Fibroblast of lung (primary cell): ENCODE measurements at regions not wholly inside any gene's neighbourhood (a gene's known extent, or its start where the extent isn't known, plus 50 kb on each side); places are given as distances from the start of the nearest gene placed in this dataset.

ENCODE experiments used
- DNase-seq, 2 donors: peaks; one replicate each; pipeline versions ENCODE4 v3.0.0 to v3.0.0-alpha.2; 2010; ENCODE audit warnings: low read depth in 2 of 2
- H2AFZ ChIP-seq: 2 replicates; pipeline ENCODE4 v1.5.1; 2012; ENCODE audit warnings: low read length, control low read depth, inconsistent platforms
- H3K27ac ChIP-seq: 2 replicates; pipeline ENCODE4 v1.5.1; 2011; ENCODE audit warnings: low read length, control low read depth; ENCODE audit not compliant: insufficient read depth
- H3K27me3 ChIP-seq: 2 replicates; pipeline ENCODE4 v1.5.1; 2011; ENCODE audit warnings: mild to moderate bottlenecking, low read length; ENCODE audit not compliant: control insufficient read depth, insufficient read depth
- H3K36me3 ChIP-seq: 2 replicates; pipeline ENCODE4 v1.5.1; 2011; ENCODE audit warnings: low read length; ENCODE audit not compliant: control insufficient read depth, insufficient read depth
- H3K4me1 ChIP-seq: 2 replicates; pipeline ENCODE4 v1.5.1; 2011; ENCODE audit warnings: low read length; ENCODE audit not compliant: control insufficient read depth, insufficient read depth; ENCODE audit errors: extremely low read depth
- H3K4me2 ChIP-seq: 2 replicates; pipeline ENCODE4 v1.5.1; 2011; ENCODE audit warnings: low read length, control low read depth; ENCODE audit not compliant: insufficient read depth; ENCODE audit errors: extremely low read depth
- H3K4me3 ChIP-seq, 4 experiments: fragments of 200-600 bp in 1 of 4; sonication (generic) in 1 of 4; replicated peaks in 1 of 4; 2 replicates each; pipeline ENCODE4 v1.5.1; 2011 to 2016; ENCODE audit warnings: low read length in 4 of 4, low read depth in 3 of 4, mild to moderate bottlenecking in 3 of 4, control low read depth in 2 of 4, inconsistent platforms in 1 of 4, mixed read lengths in 1 of 4; ENCODE audit not compliant: insufficient read depth in 1 of 4; ENCODE audit errors: control extremely low read depth in 1 of 4
- H3K79me2 ChIP-seq: 2 replicates; pipeline ENCODE4 v1.5.1; 2012; ENCODE audit warnings: mild to moderate bottlenecking, low read length, inconsistent platforms; ENCODE audit not compliant: control insufficient read depth, insufficient read depth
- H3K9ac ChIP-seq: 2 replicates; pipeline ENCODE4 v1.5.1; 2011; ENCODE audit warnings: mild to moderate bottlenecking, low read length, control low read depth; ENCODE audit not compliant: insufficient read depth
- H3K9me3 ChIP-seq: 2 replicates; pipeline ENCODE4 v1.5.1; 2012; ENCODE audit warnings: low read depth, low read length; ENCODE audit not compliant: control insufficient read depth, insufficient read depth
- H4K20me1 ChIP-seq: 2 replicates; pipeline ENCODE4 v1.5.1; 2011; ENCODE audit warnings: low read length; ENCODE audit not compliant: control insufficient read depth, insufficient read depth; ENCODE audit errors: extremely low read depth
- CTCF ChIP-seq, 2 donors: IDR thresholded peaks in 1 of 2; conservative IDR thresholded peaks in 1 of 2; 1 replicate in 1 of 2; 2 replicates in 1 of 2; pipeline ENCODE4 v1.5.1; 2011 to 2012; ENCODE audit warnings: low read length in 2 of 2, control low read depth in 1 of 2, inconsistent platforms in 1 of 2, low read depth in 1 of 2, mild to moderate bottlenecking in 1 of 2
- EZH2 ChIP-seq: IDR thresholded peaks from 2 replicates; pipeline ENCODE4 v1.5.1; 2012; ENCODE audit warnings: low read length, control low read depth, mild to moderate bottlenecking; ENCODE audit errors: missing control alignments

- Histone ChIP-seq H3K9me3 (no peaks in the 10 kb centered on the region), H2AFZ (no peak overlapping the region), H3K36me3 (no peaks in the 10 kb centered on the region), H3K79me2 (no peaks in the 10 kb centered on the region), H3K9ac (no peak overlapping the region), H3K27me3 (peaks cover 7% of the 10 kb centered on the region), H3K4me3 (no peak overlapping the region), H3K27ac (no peak overlapping the region), H4K20me1 (no peaks in the 10 kb centered on the region), H3K4me2 (no peak overlapping the region), H3K4me1 (no peaks in the 10 kb centered on the region)
- no peak for DNase-seq
- TF ChIP-seq CTCF (conservative IDR thresholded peaks at IDR 0.05 in 1 of 2, IDR thresholded peaks at IDR 0.05 in 1 of 2; ENCODE audit: low read depth in 1 of 2, low read length in 2 of 2) (no peak), EZH2 (no peak)
These were observed 130.0 kb downstream of the CDH26 start for GRCh38 chr20:60088236-60088635.

- H3K4me1 ChIP-seq, result no peaks in the 10 kb centered on the region
- H3K4me2 ChIP-seq, result no peak overlapping the region
- no peak overlapping the region for H3K27ac ChIP-seq
- TF ChIP-seq EZH2 (no peak), CTCF (conservative IDR thresholded peaks at IDR 0.05 in 1 of 2, IDR thresholded peaks at IDR 0.05 in 1 of 2; ENCODE audit: low read depth in 1 of 2, low read length in 2 of 2) (no peak)
- H3K4me3 ChIP-seq, result no peak overlapping the region
- no peak overlapping the region for H3K9ac ChIP-seq
- no peak overlapping the region for H2AFZ ChIP-seq
- no peaks in the 10 kb centered on the region for H4K20me1 ChIP-seq
- no peak for DNase-seq
- H3K79me2 ChIP-seq, result no peaks in the 10 kb centered on the region
- no peaks in the 10 kb centered on the region for H3K9me3 ChIP-seq
- peaks cover 7% of the 10 kb centered on the region for H3K27me3 ChIP-seq
- no peaks in the 10 kb centered on the region for H3K36me3 ChIP-seq
These were observed 132.4 kb downstream of the CDH26 start for GRCh38 chr20:60090631-60091030.

- H3K27ac ChIP-seq, result no peak overlapping the region
- H2AFZ ChIP-seq, result no peak overlapping the region
- H3K4me1 ChIP-seq, result no peaks in the 10 kb centered on the region
- DNase-seq, result no peak
- no peak overlapping the region for H3K4me2 ChIP-seq
- no peaks in the 10 kb centered on the region for H4K20me1 ChIP-seq
- peaks cover 6% of the 10 kb centered on the region for H3K27me3 ChIP-seq
- no peaks in the 10 kb centered on the region for H3K36me3 ChIP-seq
- H3K9me3 ChIP-seq, result no peaks in the 10 kb centered on the region
- H3K79me2 ChIP-seq, result no peaks in the 10 kb centered on the region
- H3K9ac ChIP-seq, result no peak overlapping the region
- TF ChIP-seq CTCF (conservative IDR thresholded peaks at IDR 0.05 in 1 of 2, IDR thresholded peaks at IDR 0.05 in 1 of 2; ENCODE audit: low read depth in 1 of 2, low read length in 2 of 2) (no peak), EZH2 (no peak)
- no peak overlapping the region for H3K4me3 ChIP-seq
These were observed 133.1 kb downstream of the CDH26 start for GRCh38 chr20:60091305-60091704.
